Activated CD8-positive, alpha-beta T cell treated with anti-CD3 and anti-CD28 coated beads for 36 hours (primary cell): ENCODE measurements at regions not wholly inside any gene's neighbourhood (a gene's known extent, or its start where the extent isn't known, plus 50 kb on each side); places are given as distances from the start of the nearest gene placed in this dataset.
"Not testable (repeated sequence)": the region's sequence is repeated elsewhere in the genome, so short reads cannot be mapped to it uniquely, and the experiment has no call there.

Experiments
- ATAC-seq: fragments of 200-7000 bp; cut with Tn5 transposase; one replicate; pipeline ENCODE4 v1.10.0; 2021; ENCODE audit warnings: mild to moderate bottlenecking, moderate library complexity
- CTCF ChIA-PET: fragments of 350-600 bp; sonication (Branson Sonifier 250); formaldehyde crosslinking; loops from one replicate; lab custom pipeline; 2021; ENCODE audit warnings: antibody characterized with exemption; lab: Charles Lee
- POLR2A ChIA-PET: fragments of 350-600 bp; sonication (Branson Sonifier 250); formaldehyde crosslinking; loops from one replicate; lab custom pipeline; 2021; ENCODE audit warnings: antibody characterized with exemption; lab: Charles Lee
- DNase-seq: peaks from one replicate; pipeline ENCODE4 v3.0.0-alpha.2; 2020
- H3K27ac Mint-ChIP-seq: one replicate; pipeline ENCODE4 v1.8.0; 2021; ENCODE audit warnings: mild to moderate bottlenecking, mixed read lengths
- H3K27me3 Mint-ChIP-seq: one replicate; pipeline ENCODE4 v1.8.0; 2021; ENCODE audit warnings: mixed read lengths
- H3K36me3 Mint-ChIP-seq: one replicate; pipeline ENCODE4 v1.8.0; 2021; ENCODE audit warnings: low read depth, mixed read lengths
- H3K4me1 Mint-ChIP-seq: one replicate; pipeline ENCODE4 v1.8.0; 2021; ENCODE audit warnings: low read depth, mixed read lengths
- H3K4me3 Mint-ChIP-seq: one replicate; pipeline ENCODE4 v1.8.0; 2021; ENCODE audit warnings: mild to moderate bottlenecking, moderate library complexity, mixed read lengths
- H3K9me3 Mint-ChIP-seq: one replicate; pipeline ENCODE4 v1.8.0; 2021; ENCODE audit warnings: mixed read lengths
- intact Hi-C: fragments of 100-400 bp; cut with micrococcal nuclease; formaldehyde crosslinking; loops from one replicate; pipeline ENCODE4 v1.10.0; 2022
- TF ChIP-seq, protein P1 (sequence below): fragments of 200-600 bp; IDR thresholded peaks from one replicate; pipeline ENCODE4 v1.8.0; 2022; ENCODE audit warnings: antibody characterized with exemption, mild to moderate bottlenecking

DNA sequence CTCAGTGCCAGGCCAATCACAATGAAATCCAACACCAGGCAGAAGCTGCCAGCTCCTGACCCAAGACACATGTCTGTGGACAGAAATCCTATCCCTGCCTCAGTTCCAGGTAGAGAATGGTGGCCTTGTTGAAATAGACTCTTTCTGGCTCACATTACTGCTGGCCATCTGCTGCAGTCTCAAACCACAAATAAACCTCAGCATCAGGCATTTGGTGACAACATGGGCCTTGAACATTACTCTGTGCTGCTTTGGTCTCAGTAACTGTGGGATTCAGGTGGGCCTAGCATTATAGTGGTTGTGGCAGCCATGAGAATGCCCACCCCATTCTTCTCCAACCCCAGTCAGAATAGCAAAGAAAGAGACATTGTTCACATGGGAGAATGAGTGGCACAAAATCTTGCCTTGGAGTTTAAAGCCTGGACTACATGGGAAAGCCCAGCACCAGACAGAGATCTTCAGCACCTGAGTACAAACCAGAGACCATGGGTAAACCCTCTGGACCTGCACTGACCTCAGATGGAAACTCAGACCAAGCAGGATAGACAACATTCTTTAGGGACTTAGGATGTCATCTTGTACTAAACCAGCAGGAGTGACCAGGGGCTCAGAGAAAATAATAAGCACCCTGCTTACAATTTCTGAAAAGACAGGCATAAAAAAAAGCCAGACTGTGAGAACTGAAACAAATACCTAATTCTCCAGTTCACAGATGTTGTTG is 50.4 kb upstream of the TRAM1L1 start:
- H3K27ac Mint-ChIP-seq: no peak overlapping the region
- H3K36me3 Mint-ChIP-seq: no peaks in the 10 kb centered on the region
- ChIA-PET CTCF (no interaction called here), POLR2A (no interaction called here)
- H3K27me3 Mint-ChIP-seq: no peaks in the 10 kb centered on the region
- H3K4me1 Mint-ChIP-seq: no peaks in the 10 kb centered on the region
- H3K9me3 Mint-ChIP-seq: peaks cover 9% of the 10 kb centered on the region
- DNase-seq (no peak), ATAC-seq (no peak)
- TF ChIP-seq, protein P1, sequence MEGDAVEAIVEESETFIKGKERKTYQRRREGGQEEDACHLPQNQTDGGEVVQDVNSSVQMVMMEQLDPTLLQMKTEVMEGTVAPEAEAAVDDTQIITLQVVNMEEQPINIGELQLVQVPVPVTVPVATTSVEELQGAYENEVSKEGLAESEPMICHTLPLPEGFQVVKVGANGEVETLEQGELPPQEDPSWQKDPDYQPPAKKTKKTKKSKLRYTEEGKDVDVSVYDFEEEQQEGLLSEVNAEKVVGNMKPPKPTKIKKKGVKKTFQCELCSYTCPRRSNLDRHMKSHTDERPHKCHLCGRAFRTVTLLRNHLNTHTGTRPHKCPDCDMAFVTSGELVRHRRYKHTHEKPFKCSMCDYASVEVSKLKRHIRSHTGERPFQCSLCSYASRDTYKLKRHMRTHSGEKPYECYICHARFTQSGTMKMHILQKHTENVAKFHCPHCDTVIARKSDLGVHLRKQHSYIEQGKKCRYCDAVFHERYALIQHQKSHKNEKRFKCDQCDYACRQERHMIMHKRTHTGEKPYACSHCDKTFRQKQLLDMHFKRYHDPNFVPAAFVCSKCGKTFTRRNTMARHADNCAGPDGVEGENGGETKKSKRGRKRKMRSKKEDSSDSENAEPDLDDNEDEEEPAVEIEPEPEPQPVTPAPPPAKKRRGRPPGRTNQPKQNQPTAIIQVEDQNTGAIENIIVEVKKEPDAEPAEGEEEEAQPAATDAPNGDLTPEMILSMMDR: no peak
- H3K4me3 Mint-ChIP-seq: no peak overlapping the region
- intact Hi-C loops: no loop called here

- DNase-seq: no peak
- Mint-ChIP-seq H3K27ac (no peak overlapping the region), H3K4me3 (no peak overlapping the region), H3K9me3 (peaks cover 9% of the 10 kb centered on the region), H3K4me1 (no peaks in the 10 kb centered on the region), H3K36me3 (no peaks in the 10 kb centered on the region), H3K27me3 (no peaks in the 10 kb centered on the region)
- CTCF ChIA-PET: no interaction called here
- intact Hi-C loops: no loop called here
- no peak for ATAC-seq
- TF ChIP-seq, protein P1: no peak
- POLR2A ChIA-PET: no interaction called here
These were observed 51.8 kb upstream of the TRAM1L1 start for GRCh38 chr4:117137145-117137544.

DNA sequence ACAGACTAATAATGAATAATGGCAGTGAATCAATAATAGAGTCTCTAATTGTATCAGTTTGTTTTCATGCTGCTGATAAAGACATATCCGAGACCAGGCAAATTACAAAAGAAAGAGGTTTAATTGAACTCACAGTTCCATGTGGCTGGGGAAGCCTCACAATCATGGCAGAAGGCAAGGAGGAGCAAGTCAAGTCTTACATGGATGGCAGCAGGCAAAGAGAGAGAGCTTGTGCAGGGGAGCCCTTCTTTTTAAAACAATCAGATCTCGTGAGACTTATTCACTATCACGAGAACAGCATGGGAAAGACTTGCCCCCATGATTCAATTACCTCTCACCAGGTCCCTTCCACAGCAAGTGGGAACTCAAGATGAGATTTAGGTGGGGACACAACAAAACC is 53.4 kb upstream of the TRAM1L1 start:
- H3K4me1 Mint-ChIP-seq, H3K36me3 Mint-ChIP-seq, intact Hi-C loops, H3K27ac Mint-ChIP-seq, H3K27me3 Mint-ChIP-seq, H3K9me3 Mint-ChIP-seq, ATAC-seq, H3K4me3 Mint-ChIP-seq, DNase-seq, POLR2A ChIA-PET, CTCF ChIA-PET: not testable (repeated sequence)

- Mint-ChIP-seq H3K9me3 (peaks cover 10% of the 10 kb centered on the region), H3K27me3 (no peaks in the 10 kb centered on the region), H3K36me3 (no peaks in the 10 kb centered on the region), H3K27ac (no peak overlapping the region), H3K4me1 (no peaks in the 10 kb centered on the region), H3K4me3 (no peak overlapping the region)
- DNase-seq (no peak), ATAC-seq (no peak)
- intact Hi-C loops: no loop called here
- ChIA-PET CTCF (no interaction called here), POLR2A (no interaction called here)
- TF ChIP-seq, protein P1: no peak
These were observed 68.9 kb upstream of the TRAM1L1 start for GRCh38 chr4:117154251-117154650.

- POLR2A ChIA-PET: no interaction called here
- Mint-ChIP-seq H3K27me3 (no peaks in the 10 kb centered on the region), H3K36me3 (no peaks in the 10 kb centered on the region), H3K27ac (no peak overlapping the region), H3K4me3 (no peak overlapping the region), H3K4me1 (no peaks in the 10 kb centered on the region), H3K9me3 (peaks cover 2% of the 10 kb centered on the region)
- intact Hi-C loops: no loop called here
- CTCF ChIA-PET: no interaction called here
- no peak for DNase-seq
- ATAC-seq: no peak
- TF ChIP-seq, protein P1: no peak
These were observed 71.4 kb upstream of the TRAM1L1 start for GRCh38 chr4:117156806-117157205.
